Neural progenitor cell (in vitro differentiated cells): ENCODE measurements at regions not wholly inside any gene's neighbourhood (a gene's known extent, or its start where the extent isn't known, plus 50 kb on each side); places are given as distances from the start of the nearest gene placed in this dataset.

ENCODE experiments used
- DNase-seq: peaks from one replicate; pipeline ENCODE4 v3.0.0-alpha.2; 2016; ENCODE audit warnings: low spot score
- H2AFZ ChIP-seq: fragments of 200-600 bp; sonication (generic); replicated peaks from 2 replicates; pipeline ENCODE4 v1.6.1; 2016; ENCODE audit warnings: antibody characterized with exemption
- H3F3A ChIP-seq: fragments of 200-600 bp; sonication (generic); 2 replicates; pipeline ENCODE4 v1.6.1; 2016; ENCODE audit warnings: antibody characterized with exemption, low read depth
- H3K27ac ChIP-seq: fragments of 200-600 bp; sonication (generic); 2 replicates; pipeline ENCODE4 v1.5.1; 2016; ENCODE audit warnings: mild to moderate bottlenecking
- H3K27me3 ChIP-seq: fragments of 200-600 bp; sonication (generic); 2 replicates; pipeline ENCODE4 v1.6.1; 2016; ENCODE audit warnings: mild to moderate bottlenecking, moderate library complexity
- H3K36me3 ChIP-seq: fragments of 200-600 bp; sonication (generic); 2 replicates; pipeline ENCODE4 v1.5.1; 2016
- H3K4me1 ChIP-seq: fragments of 200-600 bp; sonication (generic); 2 replicates; pipeline ENCODE4 v1.6.1; 2016; ENCODE audit warnings: mixed run types
- H3K4me2 ChIP-seq: fragments of 200-600 bp; sonication (generic); 2 replicates; pipeline ENCODE4 v1.6.1; 2016
- H3K4me3 ChIP-seq: fragments of 200-600 bp; sonication (generic); 2 replicates; pipeline ENCODE4 v1.5.1; 2016
- H3K79me2 ChIP-seq: fragments of 200-600 bp; sonication (generic); 2 replicates; pipeline ENCODE4 v1.6.1; 2016; ENCODE audit warnings: low read depth
- H3K9ac ChIP-seq: fragments of 200-600 bp; sonication (generic); 2 replicates; pipeline ENCODE4 v1.6.1; 2016
- H3K9me3 ChIP-seq: fragments of 200-600 bp; sonication (generic); 2 replicates; pipeline ENCODE4 v1.5.1; 2016; ENCODE audit warnings: low read depth
- H4K20me1 ChIP-seq: fragments of 200-600 bp; sonication (generic); 2 replicates; pipeline ENCODE4 v1.6.1; 2016; ENCODE audit warnings: low read depth
- H3K27ac Mint-ChIP-seq: 3 replicates; pipeline ENCODE4 v1.8.0; 2021; ENCODE audit warnings: mixed read lengths
- H3K27me3 Mint-ChIP-seq: 2 replicates; pipeline ENCODE4 v1.8.0; 2022; ENCODE audit warnings: low read depth, mild to moderate bottlenecking, inconsistent platforms, moderate library complexity, mixed read lengths; ENCODE audit not compliant: insufficient read depth
- H3K36me3 Mint-ChIP-seq: 3 replicates; pipeline ENCODE4 v1.8.0; 2021; ENCODE audit warnings: mixed read lengths
- H3K4me1 Mint-ChIP-seq: 3 replicates; pipeline ENCODE4 v1.8.0; 2021; ENCODE audit warnings: mixed read lengths
- H3K4me3 Mint-ChIP-seq: 3 replicates; pipeline ENCODE4 v1.8.0; 2021; ENCODE audit warnings: mild to moderate bottlenecking, moderate library complexity, mixed read lengths
- H3K9me3 Mint-ChIP-seq: 3 replicates; pipeline ENCODE4 v1.8.0; 2020; ENCODE audit warnings: mixed read lengths
- EZH2 ChIP-seq: fragments of 200-600 bp; sonication (generic); IDR thresholded peaks from 2 replicates; pipeline ENCODE4 v1.6.1; 2017; ENCODE audit warnings: antibody characterized with exemption, mild to moderate bottlenecking, moderate library complexity
- EZH2phosphoT487 ChIP-seq: fragments of 200-600 bp; sonication (generic); IDR thresholded peaks from 2 replicates; pipeline ENCODE4 v1.6.1; 2017; ENCODE audit warnings: antibody characterized with exemption
- TF ChIP-seq, protein P1 (sequence below): fragments of 200-600 bp; sonication (generic); IDR thresholded peaks from 2 replicates; pipeline ENCODE4 v1.5.1; 2017; ENCODE audit warnings: antibody characterized with exemption, mild to moderate bottlenecking

DNA sequence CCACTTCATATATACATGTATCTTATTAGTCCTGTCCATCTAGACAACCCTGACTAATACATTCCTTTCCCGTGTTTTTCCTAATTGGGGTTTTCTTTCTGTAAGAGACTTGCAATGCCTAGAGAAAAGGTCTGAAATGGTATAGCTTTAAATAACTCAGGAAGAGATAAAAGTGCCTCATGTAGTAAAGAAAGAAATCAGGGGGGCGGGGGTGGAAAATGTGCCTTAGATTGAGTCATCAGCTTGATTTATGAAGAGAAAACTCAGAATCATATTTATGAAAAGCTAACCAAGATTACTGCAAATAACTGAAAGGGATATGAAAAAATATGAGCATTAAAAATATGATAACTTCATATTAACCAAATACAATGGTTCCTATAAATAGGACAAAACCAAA lies 345.8 kb upstream of the CHRM3 start:
- Histone ChIP-seq H3F3A (no peaks in the 10 kb centered on the region), H3K9ac (no peak overlapping the region), H4K20me1 (no peaks in the 10 kb centered on the region), H3K4me1 (no peaks in the 10 kb centered on the region), H3K9me3 (no peaks in the 10 kb centered on the region), H3K4me2 (no peak overlapping the region), H3K27me3 (no peaks in the 10 kb centered on the region), H2AFZ (no peak overlapping the region), H3K4me3 (no peak overlapping the region), H3K27ac (no peak overlapping the region), H3K79me2 (no peaks in the 10 kb centered on the region), H3K36me3 (no peaks in the 10 kb centered on the region)
- no peaks in the 10 kb centered on the region for H3K36me3 Mint-ChIP-seq
- H3K27ac Mint-ChIP-seq, result no peak overlapping the region
- no peak for DNase-seq
- no peaks in the 10 kb centered on the region for H3K9me3 Mint-ChIP-seq
- no peaks in the 10 kb centered on the region for H3K4me1 Mint-ChIP-seq
- TF ChIP-seq, protein P1, sequence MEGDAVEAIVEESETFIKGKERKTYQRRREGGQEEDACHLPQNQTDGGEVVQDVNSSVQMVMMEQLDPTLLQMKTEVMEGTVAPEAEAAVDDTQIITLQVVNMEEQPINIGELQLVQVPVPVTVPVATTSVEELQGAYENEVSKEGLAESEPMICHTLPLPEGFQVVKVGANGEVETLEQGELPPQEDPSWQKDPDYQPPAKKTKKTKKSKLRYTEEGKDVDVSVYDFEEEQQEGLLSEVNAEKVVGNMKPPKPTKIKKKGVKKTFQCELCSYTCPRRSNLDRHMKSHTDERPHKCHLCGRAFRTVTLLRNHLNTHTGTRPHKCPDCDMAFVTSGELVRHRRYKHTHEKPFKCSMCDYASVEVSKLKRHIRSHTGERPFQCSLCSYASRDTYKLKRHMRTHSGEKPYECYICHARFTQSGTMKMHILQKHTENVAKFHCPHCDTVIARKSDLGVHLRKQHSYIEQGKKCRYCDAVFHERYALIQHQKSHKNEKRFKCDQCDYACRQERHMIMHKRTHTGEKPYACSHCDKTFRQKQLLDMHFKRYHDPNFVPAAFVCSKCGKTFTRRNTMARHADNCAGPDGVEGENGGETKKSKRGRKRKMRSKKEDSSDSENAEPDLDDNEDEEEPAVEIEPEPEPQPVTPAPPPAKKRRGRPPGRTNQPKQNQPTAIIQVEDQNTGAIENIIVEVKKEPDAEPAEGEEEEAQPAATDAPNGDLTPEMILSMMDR, result no peak
- no peak for TF ChIP-seq EZH2phosphoT487
- no peak for TF ChIP-seq EZH2
- no peak overlapping the region for H3K4me3 Mint-ChIP-seq
- no peaks in the 10 kb centered on the region for H3K27me3 Mint-ChIP-seq

DNA sequence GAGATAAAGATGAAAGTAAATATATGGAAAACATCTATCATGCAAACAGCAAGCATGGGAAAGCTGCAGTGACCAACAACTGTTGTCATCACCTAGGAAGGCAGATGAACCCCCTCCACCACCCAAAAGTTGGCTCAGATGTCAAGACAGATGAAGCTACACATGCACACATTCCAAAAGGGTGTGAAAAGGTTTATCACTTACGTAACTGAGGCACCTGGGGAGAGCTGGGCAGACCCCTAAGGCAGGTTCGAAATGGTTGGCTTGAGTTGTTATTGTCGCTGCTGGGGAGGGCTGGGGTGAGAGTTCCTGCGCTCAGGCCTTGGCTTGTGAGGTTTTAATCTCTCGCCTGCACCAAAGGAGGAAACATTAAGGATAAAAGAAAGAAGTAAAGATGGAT lies 355.1 kb upstream of the CHRM3 start:
- Histone ChIP-seq H3K9ac (no peak overlapping the region), H3K4me3 (no peak overlapping the region), H3K27me3 (no peaks in the 10 kb centered on the region), H3K9me3 (peaks cover 3% of the 10 kb centered on the region), H3K36me3 (no peaks in the 10 kb centered on the region), H3K4me2 (no peak overlapping the region), H4K20me1 (no peaks in the 10 kb centered on the region), H3K79me2 (no peaks in the 10 kb centered on the region), H3K27ac (no peak overlapping the region), H3F3A (no peaks in the 10 kb centered on the region), H2AFZ (no peak overlapping the region), H3K4me1 (no peaks in the 10 kb centered on the region)
- no peaks in the 10 kb centered on the region for H3K4me1 Mint-ChIP-seq
- DNase-seq, result no peak
- peaks cover 2% of the 10 kb centered on the region for H3K27me3 Mint-ChIP-seq
- H3K36me3 Mint-ChIP-seq, result no peaks in the 10 kb centered on the region
- H3K4me3 Mint-ChIP-seq, result no peak overlapping the region
- H3K9me3 Mint-ChIP-seq, result no peaks in the 10 kb centered on the region
- H3K27ac Mint-ChIP-seq, result no peak overlapping the region
- no peak for TF ChIP-seq EZH2phosphoT487
- TF ChIP-seq EZH2, result no peak
- TF ChIP-seq, protein P1, result no peak

DNA sequence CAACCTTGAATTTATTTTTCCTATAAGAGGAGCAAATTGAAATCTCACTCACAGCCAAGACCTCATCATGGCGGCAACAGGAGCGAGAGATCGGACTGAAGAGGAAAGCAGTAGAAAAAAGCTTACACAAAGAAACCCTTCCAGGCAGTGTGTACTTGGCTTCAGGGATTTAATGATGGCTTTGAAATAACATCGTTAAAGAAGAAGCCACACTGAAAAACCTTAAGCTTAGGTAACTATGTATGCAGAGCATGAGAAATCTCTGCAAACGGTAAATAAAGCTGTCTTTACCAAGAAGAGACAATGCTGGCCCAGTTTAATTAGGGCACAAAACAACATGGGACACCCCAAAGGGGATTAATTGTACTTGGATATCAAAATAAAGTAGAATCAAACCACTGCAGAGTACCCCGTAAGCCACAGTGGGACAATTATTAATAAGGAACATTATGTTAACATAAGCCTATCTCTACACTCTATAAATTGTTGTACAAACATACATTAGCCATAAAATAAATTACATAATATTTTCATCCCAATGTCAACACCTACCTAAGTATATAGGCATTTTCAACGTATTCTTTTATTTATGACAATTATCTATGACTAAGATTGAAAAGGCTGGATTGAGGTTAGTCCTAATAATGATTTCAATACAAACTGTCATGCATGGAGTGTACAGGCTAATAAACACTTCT lies 360.2 kb upstream of the CHRM3 start:
- Histone ChIP-seq H3K4me1 (no peaks in the 10 kb centered on the region), H4K20me1 (no peaks in the 10 kb centered on the region), H3K36me3 (no peaks in the 10 kb centered on the region), H3K27me3 (no peaks in the 10 kb centered on the region), H3K9me3 (no peaks in the 10 kb centered on the region), H3K9ac (no peak overlapping the region), H3K79me2 (no peaks in the 10 kb centered on the region), H3F3A (no peaks in the 10 kb centered on the region), H2AFZ (no peak overlapping the region), H3K4me3 (no peak overlapping the region), H3K27ac (no peak overlapping the region), H3K4me2 (no peak overlapping the region)
- H3K27me3 Mint-ChIP-seq, result peaks cover 2% of the 10 kb centered on the region
- TF ChIP-seq, protein P1, result no peak
- no peak for TF ChIP-seq EZH2
- no peak for TF ChIP-seq EZH2phosphoT487
- DNase-seq, result no peak
- no peak overlapping the region for H3K4me3 Mint-ChIP-seq
- no peak overlapping the region for H3K27ac Mint-ChIP-seq
- no peaks in the 10 kb centered on the region for H3K9me3 Mint-ChIP-seq
- no peaks in the 10 kb centered on the region for H3K36me3 Mint-ChIP-seq
- no peaks in the 10 kb centered on the region for H3K4me1 Mint-ChIP-seq
